HEK293 (cell line): ENCODE measurements at regions not wholly inside any gene's neighbourhood (a gene's known extent, or its start where the extent isn't known, plus 50 kb on each side); places are given as distances from the start of the nearest gene placed in this dataset.

Source experiments
- CTCF ChIA-PET: fragments of 350-600 bp; formaldehyde crosslinking; extraction: SDS; loops from one replicate; lab custom pipeline; 2021; ENCODE audit warnings: antibody characterized with exemption; lab: Yijun Ruan, JAX
- POLR2A ChIA-PET: fragments of 300-600 bp; formaldehyde crosslinking; extraction: SDS; loops from one replicate; lab custom pipeline; 2020; ENCODE audit warnings: antibody characterized with exemption, inconsistent platforms; lab: Yijun Ruan, JAX
- H3K27ac ChIP-seq: fragments of 200-500 bp; sonication (Bioruptor generic); 2 replicates; pipeline ENCODE4 v1.5.1; 2014; ENCODE audit warnings: low read depth, low read length, control low read depth, inconsistent platforms; ENCODE audit errors: extremely low read depth
- H3K36me3 ChIP-seq, 2 experiments: fragments of 200-500 bp in 1 of 2; sonication (Bioruptor generic) in 1 of 2; 1 replicate in 1 of 2; 2 replicates in 1 of 2; pipeline ENCODE4 v1.5.1; 2014 to 2017; ENCODE audit warnings: inconsistent platforms in 2 of 2, low read length in 2 of 2; ENCODE audit not compliant: control insufficient read depth in 2 of 2, insufficient read depth in 1 of 2
- H3K4me1 ChIP-seq: fragments of 200-500 bp; sonication (Bioruptor generic); 2 replicates; pipeline ENCODE4 v1.5.1; 2014; ENCODE audit warnings: mild to moderate bottlenecking, low read length, inconsistent platforms; ENCODE audit not compliant: control insufficient read depth, insufficient read depth
- H3K4me3 ChIP-seq: 2 replicates; pipeline ENCODE4 v1.5.1; 2011; ENCODE audit warnings: low read depth, mild to moderate bottlenecking, control low read depth, low read length, moderate library complexity
- H3K9me3 ChIP-seq: fragments of 200-500 bp; sonication (Bioruptor generic); 2 replicates; pipeline ENCODE4 v1.5.1; 2014; ENCODE audit warnings: low read depth, low read length, inconsistent platforms; ENCODE audit not compliant: control insufficient read depth, insufficient read depth
- CTCF ChIP-seq: fragments of 450-650 bp; formaldehyde crosslinking; IDR thresholded peaks from 2 replicates; pipeline ENCODE4 v1.5.1; 2016; ENCODE audit warnings: missing biosample characterization, missing genetic modification characterization
- HOXA7 ChIP-seq: sonication (generic); formaldehyde crosslinking; IDR thresholded peaks from 2 replicates; pipeline ENCODE4 v1.8.1; 2022; ENCODE audit warnings: missing genetic modification reagents, borderline replicate concordance
- IKZF3 ChIP-seq: fragments of 450-650 bp; IDR thresholded peaks from 2 replicates; pipeline ENCODE4 v1.5.0; 2018; ENCODE audit warnings: missing biosample characterization, mild to moderate bottlenecking, missing genetic modification characterization, moderate library complexity
- OSR2 ChIP-seq: fragments of 450-650 bp; formaldehyde crosslinking; IDR thresholded peaks from 2 replicates; pipeline ENCODE4 v1.5.1; 2016; ENCODE audit warnings: missing biosample characterization, missing genetic modification characterization
- PBX3 ChIP-seq: sonication (generic); formaldehyde crosslinking; IDR thresholded peaks from 2 replicates; pipeline ENCODE4 v1.8.1; 2022; ENCODE audit warnings: mild to moderate bottlenecking, moderate library complexity, missing genetic modification reagents
- RBAK ChIP-seq: fragments of 450-650 bp; formaldehyde crosslinking; IDR thresholded peaks from 2 replicates; pipeline ENCODE4 v1.5.1; 2016; ENCODE audit warnings: missing biosample characterization, missing genetic modification characterization
- SP7 ChIP-seq: fragments of 450-650 bp; formaldehyde crosslinking; IDR thresholded peaks from 2 replicates; pipeline ENCODE4 v1.5.1; 2016; ENCODE audit warnings: missing biosample characterization, missing genetic modification characterization
- TCF7L2 ChIP-seq: IDR thresholded peaks from 2 replicates; pipeline ENCODE4 v1.6.1; 2011; ENCODE audit warnings: low read depth, mild to moderate bottlenecking, inconsistent platforms, low read length, moderate library complexity, borderline replicate concordance
- TSHZ1 ChIP-seq: fragments of 450-650 bp; formaldehyde crosslinking; IDR thresholded peaks from 2 replicates; pipeline ENCODE4 v1.5.1; 2016; ENCODE audit warnings: missing biosample characterization, missing genetic modification characterization, borderline replicate concordance
- ZNF140 ChIP-seq: fragments of 450-650 bp; formaldehyde crosslinking; IDR thresholded peaks from 2 replicates; pipeline ENCODE4 v1.5.1; 2016; ENCODE audit warnings: missing biosample characterization, missing genetic modification characterization
- ZNF239 ChIP-seq: fragments of 450-650 bp; formaldehyde crosslinking; IDR thresholded peaks from 2 replicates; pipeline ENCODE4 v1.5.1; 2016; ENCODE audit warnings: missing biosample characterization, missing genetic modification characterization
- ZNF398 ChIP-seq: fragments of 450-650 bp; formaldehyde crosslinking; IDR thresholded peaks from 2 replicates; pipeline ENCODE4 v1.5.1; 2017; ENCODE audit warnings: missing biosample characterization, missing genetic modification characterization
- ZNF501 ChIP-seq: fragments of 450-650 bp; formaldehyde crosslinking; IDR thresholded peaks from 2 replicates; pipeline ENCODE4 v1.5.1; 2016; ENCODE audit warnings: missing biosample characterization, missing genetic modification characterization
- ZNF513 ChIP-seq: fragments of 450-650 bp; IDR thresholded peaks from 2 replicates; pipeline ENCODE4 v1.5.1; 2018; ENCODE audit warnings: missing biosample characterization, missing genetic modification characterization
- ZNF558 ChIP-seq: fragments of 450-650 bp; formaldehyde crosslinking; IDR thresholded peaks from 2 replicates; pipeline ENCODE4 v1.5.1; 2016; ENCODE audit warnings: missing biosample characterization, missing genetic modification characterization
- ZNF610 ChIP-seq: fragments of 450-650 bp; formaldehyde crosslinking; IDR thresholded peaks from 2 replicates; pipeline ENCODE4 v1.5.1; 2016; ENCODE audit warnings: missing biosample characterization, missing genetic modification characterization, borderline replicate concordance
- ZNF843 ChIP-seq: fragments of 450-650 bp; formaldehyde crosslinking; IDR thresholded peaks from 2 replicates; pipeline ENCODE4 v1.5.1; 2016; ENCODE audit warnings: missing biosample characterization, missing genetic modification characterization
- ZSCAN5A ChIP-seq: fragments of 450-650 bp; formaldehyde crosslinking; IDR thresholded peaks from 2 replicates; pipeline ENCODE4 v1.5.1; 2016; ENCODE audit warnings: missing biosample characterization, missing genetic modification characterization
- TF ChIP-seq, protein P1 (sequence below): fragments of 450-650 bp; formaldehyde crosslinking; IDR thresholded peaks from 2 replicates; pipeline ENCODE4 v1.5.1; 2017; ENCODE audit warnings: missing biosample characterization, mild to moderate bottlenecking, missing genetic modification characterization, moderate library complexity
- TF ChIP-seq, protein P2 (sequence below): fragments of 450-650 bp; formaldehyde crosslinking; IDR thresholded peaks from 2 replicates; pipeline ENCODE4 v1.5.1; 2017; ENCODE audit warnings: missing biosample characterization, missing genetic modification characterization

- H3K4me1 ChIP-seq, result peaks cover 22% of the 10 kb centered on the region
- no peaks in the 10 kb centered on the region for H3K9me3 ChIP-seq
- no peak overlapping the region for H3K4me3 ChIP-seq
- H3K36me3 ChIP-seq, result no peaks in the 10 kb centered on the region; a peak in 1 of 3 replicates
- CTCF ChIA-PET, result no interaction called here
- H3K27ac ChIP-seq, result no peak overlapping the region
- POLR2A ChIA-PET, result no interaction called here
- TF ChIP-seq ZNF513 (tag by site-specific recombination) (no peak), ZNF843 (peak; percentile 75), OSR2 (tag by site-specific recombination) (peak; percentile 80), IKZF3 (tag by site-specific recombination) (peak; percentile 69), RBAK (tag by site-specific recombination) (no peak), CTCF (tag by site-specific recombination) (no peak), ZNF398 (no peak), ZNF239 (no peak), ZNF558 (peak; percentile 18; the same call in 1 of the 2 replicates), HOXA7 (no peak), ZNF501 (tag by site-specific recombination) (no peak), ZNF140 (tag by site-specific recombination) (no peak), PBX3 (CRISPR knock-in tag) (no peak), SP7 (tag by site-specific recombination) (peak; percentile 96), TCF7L2 (peak; percentile 74), ZNF610 (tag by site-specific recombination) (no peak), ZSCAN5A (tag by site-specific recombination) (no peak), TSHZ1 (tag by site-specific recombination) (no peak)
- TF ChIP-seq, protein P1, sequence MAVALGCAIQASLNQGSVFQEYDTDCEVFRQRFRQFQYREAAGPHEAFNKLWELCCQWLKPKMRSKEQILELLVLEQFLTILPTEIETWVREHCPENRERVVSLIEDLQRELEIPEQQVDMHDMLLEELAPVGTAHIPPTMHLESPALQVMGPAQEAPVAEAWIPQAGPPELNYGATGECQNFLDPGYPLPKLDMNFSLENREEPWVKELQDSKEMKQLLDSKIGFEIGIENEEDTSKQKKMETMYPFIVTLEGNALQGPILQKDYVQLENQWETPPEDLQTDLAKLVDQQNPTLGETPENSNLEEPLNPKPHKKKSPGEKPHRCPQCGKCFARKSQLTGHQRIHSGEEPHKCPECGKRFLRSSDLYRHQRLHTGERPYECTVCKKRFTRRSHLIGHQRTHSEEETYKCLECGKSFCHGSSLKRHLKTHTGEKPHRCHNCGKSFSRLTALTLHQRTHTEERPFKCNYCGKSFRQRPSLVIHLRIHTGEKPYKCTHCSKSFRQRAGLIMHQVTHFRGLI (tag by site-specific recombination), result no peak
- TF ChIP-seq, protein P2, sequence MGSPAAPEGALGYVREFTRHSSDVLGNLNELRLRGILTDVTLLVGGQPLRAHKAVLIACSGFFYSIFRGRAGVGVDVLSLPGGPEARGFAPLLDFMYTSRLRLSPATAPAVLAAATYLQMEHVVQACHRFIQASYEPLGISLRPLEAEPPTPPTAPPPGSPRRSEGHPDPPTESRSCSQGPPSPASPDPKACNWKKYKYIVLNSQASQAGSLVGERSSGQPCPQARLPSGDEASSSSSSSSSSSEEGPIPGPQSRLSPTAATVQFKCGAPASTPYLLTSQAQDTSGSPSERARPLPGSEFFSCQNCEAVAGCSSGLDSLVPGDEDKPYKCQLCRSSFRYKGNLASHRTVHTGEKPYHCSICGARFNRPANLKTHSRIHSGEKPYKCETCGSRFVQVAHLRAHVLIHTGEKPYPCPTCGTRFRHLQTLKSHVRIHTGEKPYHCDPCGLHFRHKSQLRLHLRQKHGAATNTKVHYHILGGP (tag by site-specific recombination), result no peak
Measured at GRCh38 chr10:20955355-20955893, 58.3 kb upstream of the NEBL start.
